ENCODE measurements at regions not wholly inside any gene's neighbourhood (a gene's known extent, or its start where the extent isn't known, plus 50 kb on each side); places are given as distances from the start of the nearest gene placed in this dataset.
"Not testable (repeated sequence)": the region's sequence is repeated elsewhere in the genome, so short reads cannot be mapped to it uniquely, and the experiment has no call there.

GRCh38 chr2:55796121-55796520, 102.5 kb upstream of the PNPT1 start:
- DNase-seq: no peak
- TF ChIP-seq, protein P1, sequence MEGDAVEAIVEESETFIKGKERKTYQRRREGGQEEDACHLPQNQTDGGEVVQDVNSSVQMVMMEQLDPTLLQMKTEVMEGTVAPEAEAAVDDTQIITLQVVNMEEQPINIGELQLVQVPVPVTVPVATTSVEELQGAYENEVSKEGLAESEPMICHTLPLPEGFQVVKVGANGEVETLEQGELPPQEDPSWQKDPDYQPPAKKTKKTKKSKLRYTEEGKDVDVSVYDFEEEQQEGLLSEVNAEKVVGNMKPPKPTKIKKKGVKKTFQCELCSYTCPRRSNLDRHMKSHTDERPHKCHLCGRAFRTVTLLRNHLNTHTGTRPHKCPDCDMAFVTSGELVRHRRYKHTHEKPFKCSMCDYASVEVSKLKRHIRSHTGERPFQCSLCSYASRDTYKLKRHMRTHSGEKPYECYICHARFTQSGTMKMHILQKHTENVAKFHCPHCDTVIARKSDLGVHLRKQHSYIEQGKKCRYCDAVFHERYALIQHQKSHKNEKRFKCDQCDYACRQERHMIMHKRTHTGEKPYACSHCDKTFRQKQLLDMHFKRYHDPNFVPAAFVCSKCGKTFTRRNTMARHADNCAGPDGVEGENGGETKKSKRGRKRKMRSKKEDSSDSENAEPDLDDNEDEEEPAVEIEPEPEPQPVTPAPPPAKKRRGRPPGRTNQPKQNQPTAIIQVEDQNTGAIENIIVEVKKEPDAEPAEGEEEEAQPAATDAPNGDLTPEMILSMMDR (IDR thresholded peaks at IDR 0.05 in 8 of 11, conservative IDR thresholded peaks at IDR 0.05 in 3 of 11): no peak
- no peak for TF ChIP-seq POLR2A (IDR thresholded peaks at IDR 0.05)
- TF ChIP-seq POLR2AphosphoS5 (IDR thresholded peaks at IDR 0.05): no peak
- Histone ChIP-seq H3K4me1 (no peaks in the 10 kb centered on the region), H3K36me3 (no peaks in the 10 kb centered on the region), H3K9me3 (peaks cover 0 to 4% (median 0%) of the 10 kb centered on the region in 8 donors), H3K27me3 (replicated peaks in 1 of 7) (no peaks in the 10 kb centered on the region), H3K4me3 (no peak overlapping the region), H3K27ac (no peak overlapping the region)
- intact Hi-C loops (cut with DNase I; ENCODE audit: low total_unique reads): no loop called here

DNA sequence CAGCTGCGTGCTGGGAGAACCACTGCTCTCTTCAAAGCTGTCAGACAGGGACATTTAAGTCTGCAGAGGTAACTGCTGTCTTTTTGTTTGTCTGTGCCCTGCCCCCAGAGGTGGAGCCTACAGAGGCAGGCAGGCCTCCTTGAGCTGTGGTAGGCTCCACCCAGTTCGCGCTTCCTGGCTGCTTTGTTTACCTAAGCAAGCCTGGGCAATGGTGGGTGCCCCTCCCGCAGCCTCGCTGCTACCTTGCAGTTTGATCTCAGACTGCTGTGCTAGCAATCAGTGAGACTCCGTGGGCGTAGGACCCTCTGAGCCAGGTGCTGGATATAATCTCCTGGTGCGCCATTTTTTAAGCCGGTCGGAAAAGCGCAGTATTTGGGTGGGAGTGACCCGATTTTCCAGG, 100.0 kb upstream of the PNPT1 start:
- H3K36me3 ChIP-seq; intact Hi-C loops (cut with DNase I; ENCODE audit: low total_unique reads); DNase-seq; H3K4me3 ChIP-seq; H3K27ac ChIP-seq; H3K27me3 ChIP-seq (replicated peaks in 1 of 7); H3K4me1 ChIP-seq; H3K9me3 ChIP-seq: not testable (repeated sequence)
- WGBS, 5 donors: 86 to 97% (median 95%) methylated on average over 8 to 12 of the region's 12 CpGs

- Histone ChIP-seq H3K27ac (no peak overlapping the region), H3K36me3 (no peaks in the 10 kb centered on the region), H3K4me3 (no peak overlapping the region), H3K4me1 (no peaks in the 10 kb centered on the region), H3K9me3 (no peaks in the 10 kb centered on the region), H3K27me3 (replicated peaks in 1 of 7) (no peaks in the 10 kb centered on the region)
- intact Hi-C loops (cut with DNase I; ENCODE audit: low total_unique reads): no loop called here
- no peak for DNase-seq
- no peak for TF ChIP-seq POLR2AphosphoS5 (IDR thresholded peaks at IDR 0.05)
- TF ChIP-seq, protein P1 (IDR thresholded peaks at IDR 0.05 in 8 of 11, conservative IDR thresholded peaks at IDR 0.05 in 3 of 11): no peak
- no peak for TF ChIP-seq POLR2A (IDR thresholded peaks at IDR 0.05)
These were observed 92.6 kb upstream of the PNPT1 start for GRCh38 chr2:55786280-55786679.

DNA sequence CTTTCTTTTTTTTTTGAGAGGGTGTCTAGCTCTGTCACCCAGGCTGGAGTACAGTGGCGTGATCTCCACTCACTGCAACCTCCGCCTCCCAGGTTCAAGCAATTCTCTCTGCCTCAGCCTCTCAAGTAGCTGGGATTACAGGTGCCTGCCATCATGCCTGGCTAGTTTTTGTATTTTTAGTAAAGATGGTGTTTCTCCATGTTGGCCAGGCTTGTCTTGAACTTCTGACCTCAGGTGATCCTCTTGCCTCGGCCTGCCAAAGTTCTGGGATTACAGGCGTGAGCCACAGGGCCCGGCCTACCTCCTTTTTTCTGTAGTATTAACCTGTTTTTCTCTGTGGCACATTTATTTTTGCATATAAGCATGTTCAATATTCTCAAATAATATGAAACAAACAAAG, 90.1 kb upstream of the PNPT1 start:
- intact Hi-C loops (cut with DNase I; ENCODE audit: low total_unique reads); H3K9me3 ChIP-seq; DNase-seq; H3K36me3 ChIP-seq; H3K27ac ChIP-seq; H3K27me3 ChIP-seq (replicated peaks in 1 of 7); H3K4me3 ChIP-seq; H3K4me1 ChIP-seq: not testable (repeated sequence)
- 85 to 97% (median 90%) methylated on average over 5 of the region's 5 CpGs for WGBS, 5 donors

- WGBS, 5 donors: 65 to 84% (median 77%) methylated on average over 4 of the region's 4 CpGs
- Histone ChIP-seq H3K9me3 (no peaks in the 10 kb centered on the region), H3K4me1 (no peaks in the 10 kb centered on the region), H3K27ac (no peak overlapping the region), H3K27me3 (replicated peaks in 1 of 7) (no peaks in the 10 kb centered on the region), H3K36me3 (no peaks in the 10 kb centered on the region), H3K4me3 (no peak overlapping the region)
- TF ChIP-seq POLR2A (IDR thresholded peaks at IDR 0.05) (no peak), POLR2AphosphoS5 (IDR thresholded peaks at IDR 0.05) (no peak)
- TF ChIP-seq, protein P1 (IDR thresholded peaks at IDR 0.05 in 8 of 11, conservative IDR thresholded peaks at IDR 0.05 in 3 of 11): no peak
- no peak for DNase-seq
- intact Hi-C loops (cut with DNase I; ENCODE audit: low total_unique reads): no loop called here
These were observed 89.0 kb upstream of the PNPT1 start for GRCh38 chr2:55782528-55783173.
